Esophagus squamous epithelium (tissue), 4 donors: ENCODE measurements at regions not wholly inside any gene's neighbourhood (a gene's known extent, or its start where the extent isn't known, plus 50 kb on each side); places are given as distances from the start of the nearest gene placed in this dataset.

Experiments used
- CTCF ChIP-seq, 6 experiments: fragments of 450-650 bp in 4 of 6; fragments of 200-600 bp in 2 of 6; sonication (generic) in 2 of 6; IDR thresholded peaks; one replicate each; pipeline ENCODE4 v1.5.1; 2016 to 2019; ENCODE audit warnings: antibody characterized with exemption in 6 of 6, mild to moderate bottlenecking in 4 of 6, moderate library complexity in 4 of 6
- POLR2A ChIP-seq, 4 donors: fragments of 450-650 bp; IDR thresholded peaks; one replicate each; pipeline ENCODE4 v1.6.1; 2017; ENCODE audit warnings: antibody characterized with exemption in 4 of 4, mild to moderate bottlenecking in 4 of 4, moderate library complexity in 3 of 4

- no peak for TF ChIP-seq CTCF (IDR thresholded peaks at IDR 0.05)
- no peak for TF ChIP-seq POLR2A (IDR thresholded peaks at IDR 0.05)
These were observed 153.0 kb upstream of the SLC24A2 start for GRCh38 chr9:19941874-19942273.
